ENCODE measurements at regions not wholly inside any gene's neighbourhood (a gene's known extent, or its start where the extent isn't known, plus 50 kb on each side); places are given as distances from the start of the nearest gene placed in this dataset.

GRCh38 chr6:41452763-41453162 lies 93.4 kb upstream of the FOXP4 start:
- H3K4me3 ChIP-seq (ENCODE audit: low read depth, low read length), result no peak overlapping the region
- TF ChIP-seq MYC (IDR thresholded peaks at IDR 0.05; ENCODE audit: low read depth, low read length) (no peak), CTCF (IDR thresholded peaks at IDR 0.05; ENCODE audit: low read depth, low read length) (no peak)
- TF ChIP-seq, protein P1, sequence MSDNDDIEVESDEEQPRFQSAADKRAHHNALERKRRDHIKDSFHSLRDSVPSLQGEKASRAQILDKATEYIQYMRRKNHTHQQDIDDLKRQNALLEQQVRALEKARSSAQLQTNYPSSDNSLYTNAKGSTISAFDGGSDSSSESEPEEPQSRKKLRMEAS (IDR thresholded peaks at IDR 0.05; ENCODE audit: low read depth, low read length), result no peak
- DNase-seq (ENCODE audit: low read depth), result no peak

- no peak for TF ChIP-seq POLR2A (IDR thresholded peaks at IDR 0.05; ENCODE audit: extremely low read depth, insufficient read length)
- no peak for TF ChIP-seq CTCF (IDR thresholded peaks at IDR 0.05; ENCODE audit: low read depth, low read length)
- H3K4me3 ChIP-seq (ENCODE audit: low read depth, low read length), result no peak overlapping the region
- DNase-seq (ENCODE audit: low read depth), result no peak
These were observed 92.9 kb upstream of the FOXP4 start for GRCh38 chr6:41453244-41453643.

DNA sequence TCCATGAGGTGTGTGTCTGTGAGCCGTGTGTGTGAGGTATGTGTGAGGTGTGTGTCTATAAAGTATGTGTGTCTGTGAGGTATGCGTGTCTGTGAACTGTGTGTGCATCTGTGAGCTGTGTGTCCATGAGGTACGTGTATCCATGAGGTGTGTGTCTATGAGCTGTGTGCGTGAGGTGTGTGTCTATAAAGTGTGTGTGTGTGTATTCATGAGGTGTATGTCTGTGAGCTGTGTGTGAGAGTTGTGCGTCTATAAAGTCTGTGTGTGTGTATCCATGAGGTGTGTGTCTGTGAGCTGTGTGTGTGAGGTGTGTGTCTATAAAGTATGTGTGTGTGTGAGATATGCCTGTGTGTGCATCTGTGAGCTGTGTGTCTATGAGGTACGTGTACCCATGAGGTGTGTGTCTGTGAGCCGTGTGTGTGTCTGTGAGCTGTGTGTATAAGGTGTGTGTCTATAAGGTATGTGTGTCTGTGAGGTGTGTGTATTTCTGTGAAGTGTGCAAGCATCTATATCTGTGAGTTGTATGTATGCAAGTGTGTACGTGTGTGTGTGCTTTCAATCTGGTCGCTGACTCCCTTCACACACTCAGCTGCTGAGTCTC lies 91.9 kb upstream of the FOXP4 start:
- no peak overlapping the region for H3K4me3 ChIP-seq (ENCODE audit: low read depth, low read length)
- TF ChIP-seq MYC (IDR thresholded peaks at IDR 0.05; ENCODE audit: low read depth, low read length), result no peak
- TF ChIP-seq, protein P1 (IDR thresholded peaks at IDR 0.05; ENCODE audit: low read depth, low read length), result no peak
- TF ChIP-seq CTCF (IDR thresholded peaks at IDR 0.05; ENCODE audit: low read depth, low read length), result no peak
- TF ChIP-seq POLR2A (IDR thresholded peaks at IDR 0.05; ENCODE audit: extremely low read depth, insufficient read length), result no peak
- no peak for DNase-seq (ENCODE audit: low read depth)

- no peak for DNase-seq (ENCODE audit: low read depth)
- no peak overlapping the region for H3K4me3 ChIP-seq (ENCODE audit: low read depth, low read length)
- no peak for TF ChIP-seq MYC (IDR thresholded peaks at IDR 0.05; ENCODE audit: low read depth, low read length)
- no peak for TF ChIP-seq CTCF (IDR thresholded peaks at IDR 0.05; ENCODE audit: low read depth, low read length)
- TF ChIP-seq, protein P1 (IDR thresholded peaks at IDR 0.05; ENCODE audit: low read depth, low read length), result no peak
- TF ChIP-seq POLR2A (IDR thresholded peaks at IDR 0.05; ENCODE audit: extremely low read depth, insufficient read length), result no peak
These were observed 90.8 kb upstream of the FOXP4 start for GRCh38 chr6:41455410-41455809.

- no peak for DNase-seq (ENCODE audit: low read depth)
- no peak for TF ChIP-seq MYC (IDR thresholded peaks at IDR 0.05; ENCODE audit: low read depth, low read length)
- no peak for TF ChIP-seq CTCF (IDR thresholded peaks at IDR 0.05; ENCODE audit: low read depth, low read length)
- TF ChIP-seq, protein P1 (IDR thresholded peaks at IDR 0.05; ENCODE audit: low read depth, low read length), result no peak
- no peak for TF ChIP-seq POLR2A (IDR thresholded peaks at IDR 0.05; ENCODE audit: extremely low read depth, insufficient read length)
- H3K4me3 ChIP-seq (ENCODE audit: low read depth, low read length), result no peak overlapping the region
These were observed 90.4 kb upstream of the FOXP4 start for GRCh38 chr6:41455818-41456217.

- no peak for DNase-seq (ENCODE audit: low read depth)
- H3K4me3 ChIP-seq (ENCODE audit: low read depth, low read length), result no peak overlapping the region
- no peak for TF ChIP-seq MYC (IDR thresholded peaks at IDR 0.05; ENCODE audit: low read depth, low read length)
- TF ChIP-seq, protein P1 (IDR thresholded peaks at IDR 0.05; ENCODE audit: low read depth, low read length), result no peak
- TF ChIP-seq POLR2A (IDR thresholded peaks at IDR 0.05; ENCODE audit: extremely low read depth, insufficient read length), result no peak
- no peak for TF ChIP-seq CTCF (IDR thresholded peaks at IDR 0.05; ENCODE audit: low read depth, low read length)
These were observed 88.9 kb upstream of the FOXP4 start for GRCh38 chr6:41457303-41457670.

Data from NB4 (cell line).